Psoas muscle (tissue), 7 donors: ENCODE measurements at regions not wholly inside any gene's neighbourhood (a gene's known extent, or its start where the extent isn't known, plus 50 kb on each side); places are given as distances from the start of the nearest gene placed in this dataset.

ENCODE experiments used
- ATAC-seq, 4 donors: fragments of 200-7000 bp; cut with Tn5 transposase; one replicate each; pipeline ENCODE4 v1.9.1; 2020; ENCODE audit warnings: moderate library complexity in 3 of 4, mild to moderate bottlenecking in 2 of 4
- DNase-seq, 2 donors: peaks; one replicate each; pipeline ENCODE4 v3.0.0-alpha.2; 2020
- H3K27ac ChIP-seq: fragments of 200-600 bp; one replicate; pipeline ENCODE4 v1.8.0; 2022
- H3K27me3 ChIP-seq, 3 donors: fragments of 200-600 bp in 1 of 3; one replicate each; pipeline versions ENCODE4 v1.6.1 to v1.8.0; 2013 to 2022; ENCODE audit warnings: low read length in 2 of 3, mild to moderate bottlenecking in 2 of 3, moderate library complexity in 1 of 3; ENCODE audit not compliant: insufficient read depth in 3 of 3
- H3K36me3 ChIP-seq, 2 donors: fragments of 200-600 bp in 1 of 2; one replicate each; pipeline versions ENCODE4 v1.6.1 to v1.8.0; 2013 to 2022; ENCODE audit warnings: low read depth in 1 of 2, mild to moderate bottlenecking in 1 of 2, moderate library complexity in 1 of 2; ENCODE audit not compliant: insufficient read depth in 1 of 2
- H3K4me1 ChIP-seq: fragments of 200-600 bp; one replicate; pipeline ENCODE4 v1.8.0; 2022
- H3K4me3 ChIP-seq: fragments of 200-600 bp; one replicate; pipeline ENCODE4 v1.8.0; 2022; ENCODE audit warnings: mild to moderate bottlenecking
- H3K9me3 ChIP-seq: fragments of 200-600 bp; one replicate; pipeline ENCODE4 v1.8.0; 2022
- WGBS, 3 donors: extraction: QIAGEN DNeasy Blood & Tissue Kit; methylation state at CpG; one replicate each; pipeline versions ENCODE4 v1.1.6 to v1.1.7; 2013; 5-methylcytosine and 5-hydroxymethylcytosine counted together
- intact Hi-C, 2 donors: fragments of 100-400 bp; cut with DNase I; formaldehyde crosslinking; loops; one replicate each; pipeline versions ENCODE4 v1.11.0 to v1.14.2; 2022
- TF ChIP-seq, protein P1 (sequence below): fragments of 200-600 bp; IDR thresholded peaks from one replicate; pipeline ENCODE4 v1.8.0; 2022; ENCODE audit warnings: antibody characterized with exemption
- donor health status: healthy with polysubstance abuse.
- donor health status: DM: no; HTN: no; CAD: no; lungs with moderate emphysema.
- donor health status: Bipolar disorder and iron deficiency.
- donor health status: healthy.
- donor health status: DM: yes; HTN: yes; CAD: no.
- donor health status: DM: no; HTN: no; CAD: no.
- donor health status: DM: yes; HTN: yes; CAD: no.

GRCh38 chr16:8511464-8511863 is 78.8 kb downstream of the TMEM114 start:
- intact Hi-C loops: no loop called here
- no peaks in the 10 kb centered on the region for H3K4me1 ChIP-seq

GRCh38 chr16:8510160-8510559 is 80.2 kb downstream of the TMEM114 start:
- intact Hi-C loops: no loop called here
- TF ChIP-seq, protein P1, sequence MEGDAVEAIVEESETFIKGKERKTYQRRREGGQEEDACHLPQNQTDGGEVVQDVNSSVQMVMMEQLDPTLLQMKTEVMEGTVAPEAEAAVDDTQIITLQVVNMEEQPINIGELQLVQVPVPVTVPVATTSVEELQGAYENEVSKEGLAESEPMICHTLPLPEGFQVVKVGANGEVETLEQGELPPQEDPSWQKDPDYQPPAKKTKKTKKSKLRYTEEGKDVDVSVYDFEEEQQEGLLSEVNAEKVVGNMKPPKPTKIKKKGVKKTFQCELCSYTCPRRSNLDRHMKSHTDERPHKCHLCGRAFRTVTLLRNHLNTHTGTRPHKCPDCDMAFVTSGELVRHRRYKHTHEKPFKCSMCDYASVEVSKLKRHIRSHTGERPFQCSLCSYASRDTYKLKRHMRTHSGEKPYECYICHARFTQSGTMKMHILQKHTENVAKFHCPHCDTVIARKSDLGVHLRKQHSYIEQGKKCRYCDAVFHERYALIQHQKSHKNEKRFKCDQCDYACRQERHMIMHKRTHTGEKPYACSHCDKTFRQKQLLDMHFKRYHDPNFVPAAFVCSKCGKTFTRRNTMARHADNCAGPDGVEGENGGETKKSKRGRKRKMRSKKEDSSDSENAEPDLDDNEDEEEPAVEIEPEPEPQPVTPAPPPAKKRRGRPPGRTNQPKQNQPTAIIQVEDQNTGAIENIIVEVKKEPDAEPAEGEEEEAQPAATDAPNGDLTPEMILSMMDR: no peak
- no peak overlapping the region for H3K4me3 ChIP-seq
- DNase-seq (no peak), ATAC-seq (no peak)
- H3K4me1 ChIP-seq: no peaks in the 10 kb centered on the region
- H3K27me3 ChIP-seq: no peaks in the 10 kb centered on the region
- H3K9me3 ChIP-seq: no peaks in the 10 kb centered on the region
- 57 to 59% (median 57%) methylated on average over 6 of the region's 6 CpGs for WGBS, 3 donors
- no peaks in the 10 kb centered on the region for H3K36me3 ChIP-seq
- no peak overlapping the region for H3K27ac ChIP-seq

More at GRCh38 chr16:8511464-8511863, 78.8 kb downstream of the TMEM114 start:
- TF ChIP-seq, protein P1: no peak
- Histone ChIP-seq H3K9me3 (no peaks in the 10 kb centered on the region), H3K36me3 (no peaks in the 10 kb centered on the region), H3K4me3 (no peak overlapping the region), H3K27ac (no peak overlapping the region), H3K27me3 (no peaks in the 10 kb centered on the region)
- 85 to 93% (median 86%) methylated on average over 4 of the region's 4 CpGs for WGBS, 3 donors
- DNase-seq (no peak), ATAC-seq (no peak)

DNA sequence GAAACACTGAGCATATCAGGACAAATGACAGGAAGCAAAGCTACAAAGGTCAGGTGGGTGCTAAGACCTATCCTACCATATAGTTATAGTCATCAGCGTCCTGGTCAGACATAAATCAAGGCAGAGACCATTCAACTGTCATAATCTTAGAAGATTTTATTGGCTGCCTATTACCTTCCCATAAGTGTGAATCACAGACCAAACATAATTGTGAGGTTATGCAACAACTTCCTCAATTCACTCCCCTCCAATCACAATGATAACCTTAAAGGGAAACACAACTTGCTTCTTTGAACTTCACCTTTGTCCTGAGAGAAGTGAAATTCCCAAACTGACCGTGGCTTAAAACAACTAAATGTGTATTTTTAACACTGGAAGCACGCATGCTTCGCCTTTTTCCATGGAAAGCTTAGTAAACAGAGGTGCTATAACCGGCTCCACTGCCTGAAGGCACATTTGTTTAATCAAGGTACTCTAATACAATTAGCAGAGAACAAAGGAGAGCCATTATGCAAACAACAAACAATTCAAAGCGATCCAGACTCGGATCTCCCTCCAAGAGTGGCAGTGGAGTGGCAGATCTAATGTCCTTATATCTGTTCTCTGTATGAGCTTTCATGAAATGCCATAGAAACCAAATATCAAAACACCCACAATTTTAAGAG is 84.9 kb downstream of the TMEM114 start:
- Histone ChIP-seq H3K4me1 (no peaks in the 10 kb centered on the region), H3K9me3 (no peaks in the 10 kb centered on the region), H3K27me3 (no peaks in the 10 kb centered on the region), H3K27ac (no peak overlapping the region), H3K4me3 (no peak overlapping the region), H3K36me3 (no peaks in the 10 kb centered on the region)
- WGBS, 3 donors: 20 to 24% (median 23%) methylated on average over 7 of the region's 7 CpGs
- TF ChIP-seq, protein P1: no peak
- ATAC-seq: no peak
- intact Hi-C loops: no loop called here
- DNase-seq: no peak

DNA sequence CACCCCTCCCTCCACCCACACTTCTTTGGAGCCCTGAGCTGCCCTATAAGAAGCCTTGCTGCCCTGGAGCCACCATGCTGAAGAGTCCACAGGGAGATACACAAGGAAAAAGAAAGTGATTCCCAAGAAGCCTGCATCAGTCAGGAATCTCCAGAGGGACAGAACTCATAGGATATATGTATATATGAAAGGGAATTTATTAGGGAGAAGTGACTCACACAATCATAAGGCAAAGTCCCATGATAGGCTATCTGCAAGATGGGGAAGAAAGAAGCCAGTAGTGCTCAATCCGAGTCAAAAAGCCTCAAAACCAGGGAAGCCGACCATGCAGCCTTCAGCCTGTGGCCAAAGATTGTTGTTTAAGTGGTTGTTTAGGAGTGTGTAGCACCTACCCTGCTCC is 87.9 kb downstream of the TMEM114 start:
- H3K9me3 ChIP-seq: no peaks in the 10 kb centered on the region
- no peaks in the 10 kb centered on the region for H3K27me3 ChIP-seq
- TF ChIP-seq, protein P1: no peak
- no peak overlapping the region for H3K4me3 ChIP-seq
- H3K36me3 ChIP-seq: no peaks in the 10 kb centered on the region
- 60 to 83% (median 60%) methylated on average over 2 of the region's 2 CpGs for WGBS, 3 donors
- H3K27ac ChIP-seq: no peak overlapping the region
- intact Hi-C loops: no loop called here
- H3K4me1 ChIP-seq: no peaks in the 10 kb centered on the region
- DNase-seq (no peak), ATAC-seq (no peak)

GRCh38 chr16:8500351-8500750 is 90.0 kb downstream of the TMEM114 start:
- no peak for ATAC-seq
- intact Hi-C loops: no loop called here

More at GRCh38 chr16:8500351-8500750, 90.0 kb downstream of the TMEM114 start:
- no peaks in the 10 kb centered on the region for H3K9me3 ChIP-seq
- no peaks in the 10 kb centered on the region for H3K27me3 ChIP-seq
- H3K27ac ChIP-seq: no peak overlapping the region
- TF ChIP-seq, protein P1: no peak
- H3K4me1 ChIP-seq: no peaks in the 10 kb centered on the region
- H3K36me3 ChIP-seq: no peaks in the 10 kb centered on the region
- 73 to 78% (median 76%) methylated on average over 1 of the region's 1 CpG for WGBS, 3 donors
- H3K4me3 ChIP-seq: no peak overlapping the region
- DNase-seq: no peak
